SK-N-MC (cell line): ENCODE measurements at regions not wholly inside any gene's neighbourhood (a gene's known extent, or its start where the extent isn't known, plus 50 kb on each side); places are given as distances from the start of the nearest gene placed in this dataset.

Experiments
- EZH2 ChIP-seq: fragments of 200-600 bp; sonication (generic); IDR thresholded peaks from one replicate; pipeline ENCODE4 v1.6.1; 2017; ENCODE audit warnings: antibody characterized with exemption
- POLR2AphosphoS5 ChIP-seq: IDR thresholded peaks from 2 replicates; pipeline ENCODE4 v1.6.1; 2012; ENCODE audit warnings: mild to moderate bottlenecking, low read depth, low read length, borderline replicate concordance

- TF ChIP-seq EZH2 (no peak), POLR2AphosphoS5 (no peak)
These were observed 88.9 kb upstream of the SERPINE2 start for GRCh38 chr2:224127871-224128501.
